ENCODE measurements at regions not wholly inside any gene's neighbourhood (a gene's known extent, or its start where the extent isn't known, plus 50 kb on each side); places are given as distances from the start of the nearest gene placed in this dataset.

GRCh38 chr6:91149956-91150705, 563.3 kb upstream of the MAP3K7 start:
- Histone ChIP-seq H3K4me1 (ENCODE audit: low read depth) (no peaks in the 10 kb centered on the region), H3K4me3 (no peak overlapping the region), H3K9me3 (no peaks in the 10 kb centered on the region), H3K36me3 (ENCODE audit: low read depth) (no peaks in the 10 kb centered on the region)
- DNase-seq, result no peak
- TF ChIP-seq CTCF (IDR thresholded peaks at IDR 0.05), result no peak
- intact Hi-C loops (cut with DNase I, micrococcal nuclease), result no loop called here
- ATAC-seq, result no peak

- H3K36me3 ChIP-seq (ENCODE audit: low read depth), result no peaks in the 10 kb centered on the region
- intact Hi-C loops (cut with DNase I, micrococcal nuclease), result no loop called here
- ATAC-seq, result no peak
Observed at GRCh38 chr6:91149246-91149955, 562.5 kb upstream of the MAP3K7 start.

GRCh38 chr6:91144126-91144525, 557.3 kb upstream of the MAP3K7 start:
- intact Hi-C loops (cut with DNase I, micrococcal nuclease), result no loop called here
- H3K36me3 ChIP-seq (ENCODE audit: low read depth), result no peaks in the 10 kb centered on the region
- no peaks in the 10 kb centered on the region for H3K4me1 ChIP-seq (ENCODE audit: low read depth)
- TF ChIP-seq CTCF (IDR thresholded peaks at IDR 0.05), result no peak
- ATAC-seq (no peak), DNase-seq (no peak)
- H3K9me3 ChIP-seq, result no peaks in the 10 kb centered on the region
- no peak overlapping the region for H3K4me3 ChIP-seq

More at GRCh38 chr6:91149246-91149955, 562.5 kb upstream of the MAP3K7 start:
- H3K4me1 ChIP-seq (ENCODE audit: low read depth), result no peaks in the 10 kb centered on the region
- H3K4me3 ChIP-seq, result no peak overlapping the region
- DNase-seq, result no peak
- H3K9me3 ChIP-seq, result no peaks in the 10 kb centered on the region
- no peak for TF ChIP-seq CTCF (IDR thresholded peaks at IDR 0.05)

- no peak for TF ChIP-seq CTCF (IDR thresholded peaks at IDR 0.05)
- H3K36me3 ChIP-seq (ENCODE audit: low read depth), result no peaks in the 10 kb centered on the region
- H3K4me3 ChIP-seq, result no peak overlapping the region
- ATAC-seq (no peak), DNase-seq (no peak)
- no peaks in the 10 kb centered on the region for H3K9me3 ChIP-seq
- intact Hi-C loops (cut with DNase I, micrococcal nuclease), result no loop called here
- H3K4me1 ChIP-seq (ENCODE audit: low read depth), result no peaks in the 10 kb centered on the region
Observed at GRCh38 chr6:91142154-91142553, 555.3 kb upstream of the MAP3K7 start.

GRCh38 chr6:91141346-91141745, 554.5 kb upstream of the MAP3K7 start:
- Histone ChIP-seq H3K9me3 (no peaks in the 10 kb centered on the region), H3K36me3 (ENCODE audit: low read depth) (no peaks in the 10 kb centered on the region), H3K4me3 (no peak overlapping the region), H3K4me1 (ENCODE audit: low read depth) (no peaks in the 10 kb centered on the region)
- TF ChIP-seq CTCF (IDR thresholded peaks at IDR 0.05), result no peak
- ATAC-seq (no peak), DNase-seq (no peak)
- intact Hi-C loops (cut with DNase I, micrococcal nuclease), result no loop called here
